22Rv1 (cell line): ENCODE measurements at regions not wholly inside any gene's neighbourhood (a gene's known extent, or its start where the extent isn't known, plus 50 kb on each side); places are given as distances from the start of the nearest gene placed in this dataset.
"Not testable (repeated sequence)": the region's sequence is repeated elsewhere in the genome, so short reads cannot be mapped to it uniquely, and the experiment has no call there.

Source experiments
- H3K27ac ChIP-seq: fragments of 450-650 bp; 2 replicates; pipeline ENCODE4 v1.5.1; 2017
- CTCF ChIP-seq: fragments of 450-650 bp; IDR thresholded peaks from 2 replicates; pipeline ENCODE4 v1.5.1; 2017; ENCODE audit warnings: mild to moderate bottlenecking
- ZFX ChIP-seq: fragments of 450-650 bp; IDR thresholded peaks from 2 replicates; pipeline ENCODE4 v1.6.1; 2017; ENCODE audit warnings: antibody characterized with exemption, borderline replicate concordance

GRCh38 chr16:65576139-65576538 is 454.3 kb upstream of the CDH11 start:
- H3K27ac ChIP-seq = no peak overlapping the region
- no peak for TF ChIP-seq CTCF
- no peak for TF ChIP-seq ZFX

- H3K27ac ChIP-seq = no peak overlapping the region
- TF ChIP-seq CTCF (no peak), ZFX (no peak)
Measured at GRCh38 chr16:65574326-65574966, 452.6 kb upstream of the CDH11 start.

- TF ChIP-seq CTCF = no peak
- no peak for TF ChIP-seq ZFX
- no peak overlapping the region for H3K27ac ChIP-seq
Measured at GRCh38 chr16:65572156-65572555, 450.3 kb upstream of the CDH11 start.

GRCh38 chr16:65570261-65570660 is 448.4 kb upstream of the CDH11 start:
- H3K27ac ChIP-seq = no peak overlapping the region
- no peak for TF ChIP-seq CTCF
- no peak for TF ChIP-seq ZFX

GRCh38 chr16:65559846-65560245 is 438.0 kb upstream of the CDH11 start:
- H3K27ac ChIP-seq = no peak overlapping the region
- no peak for TF ChIP-seq CTCF
- no peak for TF ChIP-seq ZFX

- not testable (repeated sequence) for H3K27ac ChIP-seq
Measured at GRCh38 chr16:65549689-65550088, 427.8 kb upstream of the CDH11 start.

- H3K27ac ChIP-seq = no peak overlapping the region
- TF ChIP-seq CTCF (no peak), ZFX (no peak)
Measured at GRCh38 chr16:65548470-65548869, 426.6 kb upstream of the CDH11 start.
